ENCODE measurements at regions not wholly inside any gene's neighbourhood (a gene's known extent, or its start where the extent isn't known, plus 50 kb on each side); places are given as distances from the start of the nearest gene placed in this dataset.

GRCh38 chr3:16817197-16817596 is 67.6 kb upstream of the PLCL2 start:
- POLR2A ChIA-PET (ENCODE audit: unreplicated experiment) = no interaction called here
- Histone ChIP-seq H2AK5ac (ENCODE audit: low read depth, low read length) (no peak overlapping the region), H3K9ac (ENCODE audit: low read depth, low read length) (no peak overlapping the region), H4K5ac (ENCODE audit: low read depth, low read length) (no peak overlapping the region), H2BK120ac (ENCODE audit: low read depth, low read length) (no peak overlapping the region), H3K4ac (ENCODE audit: low read depth, low read length) (no peak overlapping the region), H3K4me2 (ENCODE audit: low read depth, low read length) (no peak overlapping the region), H3K14ac (replicated peaks; ENCODE audit: low read depth, low read length) (no peak overlapping the region), H3K4me3 (ENCODE audit: insufficient read depth, low read depth, low read length) (no peak overlapping the region), H2AK9ac (replicated peaks; ENCODE audit: low read depth, low read length, poor library complexity) (no peak overlapping the region), H2BK15ac (ENCODE audit: low read depth, low read length) (no peak overlapping the region), H2BK20ac (ENCODE audit: low read depth, low read length) (no peak overlapping the region), H3K4me1 (ENCODE audit: control insufficient read depth, insufficient read depth, low read length) (no peaks in the 10 kb centered on the region), H3K23ac (ENCODE audit: low read depth, low read length) (no peak overlapping the region), H4K91ac (ENCODE audit: insufficient read depth, low read depth, low read length) (no peak overlapping the region), H3K79me1 (ENCODE audit: low read depth in 1 of 2, low read length in 2 of 2) (no peaks in the 10 kb centered on the region), H4K8ac (ENCODE audit: low read depth in 2 of 2, low read length in 2 of 2) (no peak overlapping the region), H3K18ac (ENCODE audit: low read depth, low read length) (no peak overlapping the region), H2AFZ (replicated peaks; ENCODE audit: low read length, poor library complexity) (no peak overlapping the region), H3K36me3 (ENCODE audit: control insufficient read depth, insufficient read depth, low read length) (no peaks in the 10 kb centered on the region), H3K56ac (ENCODE audit: extremely low read depth, insufficient read depth, low read length) (no peak overlapping the region), H4K20me1 (ENCODE audit: insufficient read depth, low read length) (no peaks in the 10 kb centered on the region), H3K9me1 (ENCODE audit: insufficient read depth, low read length) (no peaks in the 10 kb centered on the region), H3K27me3 (ENCODE audit: control insufficient read depth, insufficient read depth, low read length) (0 out of 2 replicates have a peak, but pooled peaks cover 1% of the 10 kb centered on the region), H2BK5ac (ENCODE audit: low read depth, low read length, poor library complexity, severe bottlenecking) (no peak overlapping the region), H3K9me3 (ENCODE audit: control insufficient read depth, insufficient read depth, low read length) (no peaks in the 10 kb centered on the region), H3K27ac (ENCODE audit: insufficient read depth, low read length) (no peak overlapping the region)
- intact Hi-C loops (cut with micrococcal nuclease) (no loop called here), in situ Hi-C loops (cut with MboI; ENCODE audit: low sequenced_read_pairs) (no loop called here), dilution Hi-C loops (cut with HindIII; ENCODE audit: low sequenced_read_pairs, unreplicated experiment) (no loop called here)
- CTCF ChIA-PET = no interaction called here
- DNase-seq (no peak), ATAC-seq (ENCODE audit: low read depth) (no peak)
- no CpG with 5 or more reads among the region's 2 CpGs for WGBS, 2 experiments (ENCODE audit: extremely low coverage in 2 of 2, insufficient read length in 1 of 2)
- BruUV-seq (replicated peaks) = no TSS peak
- TF ChIP-seq BHLHE40 (IDR thresholded peaks at IDR 0.05; ENCODE audit: low read depth, low read length) = no peak
- TF ChIP-seq CEBPB (IDR thresholded peaks at IDR 0.05; ENCODE audit: low read depth, low read length) = no peak
- no peak for TF ChIP-seq NFE2L2 (IDR thresholded peaks at IDR 0.05; ENCODE audit: low read depth, low read length)
- no peak for TF ChIP-seq RCOR1 (IDR thresholded peaks at IDR 0.05; ENCODE audit: insufficient replicate concordance, low read length)
- no peak for TF ChIP-seq MAZ (IDR thresholded peaks at IDR 0.05; ENCODE audit: borderline replicate concordance, low read depth, low read length)

Data from IMR-90 (cell line).